COLO668 (cell line): ENCODE measurements at regions not wholly inside any gene's neighbourhood (a gene's known extent, or its start where the extent isn't known, plus 50 kb on each side); places are given as distances from the start of the nearest gene placed in this dataset.
"Not testable (repeated sequence)": the region's sequence is repeated elsewhere in the genome, so short reads cannot be mapped to it uniquely, and the experiment has no call there.

Experiments
- DNase-seq: peaks from one replicate; lab custom pipeline; 2025; ENCODE audit not compliant: unreplicated experiment; lab: John Stamatoyannopoulos, UW

GRCh38 chr9:100639854-100640253 lies 62.0 kb downstream of the CAVIN4 start:
- DNase-seq, result no peak

- DNase-seq, result no peak
Measured at GRCh38 chr9:100640447-100641050, 62.7 kb downstream of the CAVIN4 start.

- no peak for DNase-seq
Measured at GRCh38 chr9:100641166-100641565, 63.3 kb downstream of the CAVIN4 start.

GRCh38 chr9:100652850-100653249 lies 75.0 kb downstream of the CAVIN4 start:
- DNase-seq, result no peak

- DNase-seq, result no peak
Measured at GRCh38 chr9:100653643-100654334, 75.9 kb downstream of the CAVIN4 start.

GRCh38 chr9:100656851-100657250 lies 79.0 kb downstream of the CAVIN4 start:
- DNase-seq, result not testable (repeated sequence)

- DNase-seq, result no peak
Measured at GRCh38 chr9:100661668-100662067, 83.8 kb downstream of the CAVIN4 start.

GRCh38 chr9:100662122-100662521 lies 84.2 kb downstream of the CAVIN4 start:
- no peak for DNase-seq

GRCh38 chr9:100667448-100667847 lies 89.6 kb downstream of the CAVIN4 start:
- DNase-seq, result no peak

GRCh38 chr9:100668024-100668423 lies 90.1 kb downstream of the CAVIN4 start:
- DNase-seq, result no peak

- no peak for DNase-seq
Measured at GRCh38 chr9:100669968-100670367, 92.1 kb downstream of the CAVIN4 start.

GRCh38 chr9:100670719-100671118 lies 92.8 kb downstream of the CAVIN4 start:
- no peak for DNase-seq

GRCh38 chr9:100671898-100672297 lies 94.0 kb downstream of the CAVIN4 start:
- DNase-seq, result no peak

GRCh38 chr9:100673249-100673648 lies 95.4 kb downstream of the CAVIN4 start:
- no peak for DNase-seq

GRCh38 chr9:100674419-100675122 lies 96.7 kb downstream of the CAVIN4 start:
- no peak for DNase-seq

- no peak for DNase-seq
Measured at GRCh38 chr9:100679834-100680233, 102.0 kb downstream of the CAVIN4 start.

GRCh38 chr9:100686420-100686819 lies 108.5 kb downstream of the CAVIN4 start:
- no peak for DNase-seq

- DNase-seq, result no peak
Measured at GRCh38 chr9:100689635-100690034, 111.8 kb downstream of the CAVIN4 start.

- DNase-seq, result no peak
Measured at GRCh38 chr9:100690438-100690837, 112.6 kb downstream of the CAVIN4 start.

- DNase-seq, result no peak
Measured at GRCh38 chr9:100697339-100697738, 119.5 kb downstream of the CAVIN4 start.

- DNase-seq, result no peak
Measured at GRCh38 chr9:100698945-100699344, 121.1 kb downstream of the CAVIN4 start.

GRCh38 chr9:100699668-100700067 lies 121.8 kb downstream of the CAVIN4 start:
- DNase-seq, result no peak
